ENCODE measurements at regions not wholly inside any gene's neighbourhood (a gene's known extent, or its start where the extent isn't known, plus 50 kb on each side); places are given as distances from the start of the nearest gene placed in this dataset.

DNA sequence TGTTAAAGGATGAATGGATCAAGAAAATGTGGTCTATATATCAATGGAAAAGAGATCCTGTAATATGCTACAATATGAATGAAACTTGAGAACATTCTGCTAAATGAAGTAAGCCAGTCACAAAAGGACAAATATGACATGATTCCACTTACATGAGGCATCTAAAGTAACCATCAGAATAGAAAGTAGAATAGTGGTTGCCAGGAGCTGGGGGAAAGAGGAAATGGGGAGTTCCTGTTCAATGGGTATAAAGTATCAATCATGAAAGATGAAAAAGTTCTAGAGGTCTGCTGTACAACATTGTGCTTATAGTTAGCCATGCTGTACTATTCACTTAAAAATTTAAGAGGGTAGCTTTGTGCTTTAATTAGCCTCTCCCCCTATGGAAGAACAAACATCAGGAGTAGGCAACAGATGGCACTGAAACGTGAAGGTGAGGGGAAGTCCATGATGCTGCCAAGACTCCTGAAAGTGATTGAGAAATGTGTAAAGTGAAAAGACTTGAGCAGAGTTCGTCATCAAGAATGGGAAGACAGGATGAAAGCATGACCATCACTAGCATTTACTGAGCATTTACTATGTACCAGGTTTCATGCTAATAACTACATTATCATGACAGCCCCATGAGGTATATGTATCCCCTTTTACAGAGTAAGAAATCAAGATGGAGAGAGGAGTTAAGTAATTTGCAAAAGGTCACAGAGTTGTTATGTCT lies 167.2 kb downstream of the CYB561 start:
- Mint-ChIP-seq H3K27ac (no peak overlapping the region), H3K27me3 (ENCODE audit: insufficient read depth, low read depth, poor library complexity) (no peaks in the 10 kb centered on the region), H3K4me1 (peaks cover 3% of the 10 kb centered on the region; the same call in 1 of the 3 replicates), H3K36me3 (ENCODE audit: low read depth) (no peaks in the 10 kb centered on the region), H3K4me3 (no peak overlapping the region), H3K9me3 (peaks cover 3% of the 10 kb centered on the region; the same call in 1 of the 3 replicates)
- Histone ChIP-seq H3F3A (replicated peaks; ENCODE audit: low read depth) (no peaks in the 10 kb centered on the region), H3K36me3 (ENCODE audit: insufficient read depth) (no peaks in the 10 kb centered on the region), H3K4me2 (no peak overlapping the region), H3K9me2 (ENCODE audit: insufficient read depth) (no peaks in the 10 kb centered on the region), H3K27ac (ENCODE audit: low read depth) (no peak overlapping the region), H3K4me3 (no peak overlapping the region), H3K27me3 (ENCODE audit: insufficient read depth) (no peaks in the 10 kb centered on the region), H3K4me1 (ENCODE audit: insufficient read depth) (no peaks in the 10 kb centered on the region), H2AFZ (no peak overlapping the region), H4K20me1 (replicated peaks; ENCODE audit: insufficient read depth) (no peaks in the 10 kb centered on the region), H3K79me2 (replicated peaks; ENCODE audit: insufficient read depth) (no peaks in the 10 kb centered on the region)
- ATAC-seq (no peak), DNase-seq (ENCODE audit: low spot score) (no peak)
- TF ChIP-seq, protein P1, sequence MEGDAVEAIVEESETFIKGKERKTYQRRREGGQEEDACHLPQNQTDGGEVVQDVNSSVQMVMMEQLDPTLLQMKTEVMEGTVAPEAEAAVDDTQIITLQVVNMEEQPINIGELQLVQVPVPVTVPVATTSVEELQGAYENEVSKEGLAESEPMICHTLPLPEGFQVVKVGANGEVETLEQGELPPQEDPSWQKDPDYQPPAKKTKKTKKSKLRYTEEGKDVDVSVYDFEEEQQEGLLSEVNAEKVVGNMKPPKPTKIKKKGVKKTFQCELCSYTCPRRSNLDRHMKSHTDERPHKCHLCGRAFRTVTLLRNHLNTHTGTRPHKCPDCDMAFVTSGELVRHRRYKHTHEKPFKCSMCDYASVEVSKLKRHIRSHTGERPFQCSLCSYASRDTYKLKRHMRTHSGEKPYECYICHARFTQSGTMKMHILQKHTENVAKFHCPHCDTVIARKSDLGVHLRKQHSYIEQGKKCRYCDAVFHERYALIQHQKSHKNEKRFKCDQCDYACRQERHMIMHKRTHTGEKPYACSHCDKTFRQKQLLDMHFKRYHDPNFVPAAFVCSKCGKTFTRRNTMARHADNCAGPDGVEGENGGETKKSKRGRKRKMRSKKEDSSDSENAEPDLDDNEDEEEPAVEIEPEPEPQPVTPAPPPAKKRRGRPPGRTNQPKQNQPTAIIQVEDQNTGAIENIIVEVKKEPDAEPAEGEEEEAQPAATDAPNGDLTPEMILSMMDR (conservative IDR thresholded peaks at IDR 0.05; ENCODE audit: low read depth in 2 of 2): no peak
- TF ChIP-seq POLR2AphosphoS5 (IDR thresholded peaks at IDR 0.05; ENCODE audit: low read depth) (no peak), STAT1 (IDR thresholded peaks at IDR 0.05; ENCODE audit: unreplicated experiment) (no peak), ZNF331 (CRISPR knock-in tag; IDR thresholded peaks at IDR 0.05; ENCODE audit: low read depth) (no peak)

GRCh38 chr17:63279498-63280230 lies 166.4 kb downstream of the CYB561 start:
- Histone ChIP-seq H3F3A (replicated peaks; ENCODE audit: low read depth) (no peaks in the 10 kb centered on the region), H3K4me3 (no peak overlapping the region), H3K36me3 (ENCODE audit: insufficient read depth) (no peaks in the 10 kb centered on the region), H2AFZ (no peak overlapping the region), H4K20me1 (replicated peaks; ENCODE audit: insufficient read depth) (no peaks in the 10 kb centered on the region), H3K79me2 (replicated peaks; ENCODE audit: insufficient read depth) (no peaks in the 10 kb centered on the region), H3K27ac (ENCODE audit: low read depth) (no peak overlapping the region), H3K27me3 (ENCODE audit: insufficient read depth) (no peaks in the 10 kb centered on the region), H3K4me2 (no peak overlapping the region), H3K4me1 (ENCODE audit: insufficient read depth) (no peaks in the 10 kb centered on the region), H3K9me2 (ENCODE audit: insufficient read depth) (no peaks in the 10 kb centered on the region)
- H3K27ac Mint-ChIP-seq: no peak overlapping the region
- H3K27me3 Mint-ChIP-seq (ENCODE audit: insufficient read depth, low read depth, poor library complexity): no peaks in the 10 kb centered on the region
- ATAC-seq (no peak), DNase-seq (ENCODE audit: low spot score) (no peak)
- H3K9me3 Mint-ChIP-seq: peaks cover 6% of the 10 kb centered on the region; the same call in 1 of the 3 replicates
- H3K4me3 Mint-ChIP-seq: no peak overlapping the region
- TF ChIP-seq EZH2phosphoT487 (IDR thresholded peaks at IDR 0.05; ENCODE audit: unreplicated experiment) (no peak), ZNF331 (CRISPR knock-in tag; IDR thresholded peaks at IDR 0.05; ENCODE audit: low read depth) (no peak), JUNB (IDR thresholded peaks at IDR 0.05; ENCODE audit: unreplicated experiment) (no peak), REST (IDR thresholded peaks at IDR 0.05; ENCODE audit: unreplicated experiment) (no peak), EZH2 (IDR thresholded peaks at IDR 0.05; ENCODE audit: low read depth, unreplicated experiment) (no peak)
- TF ChIP-seq, protein P1 (conservative IDR thresholded peaks at IDR 0.05; ENCODE audit: low read depth in 2 of 2): no peak
- TF ChIP-seq, protein P2, sequence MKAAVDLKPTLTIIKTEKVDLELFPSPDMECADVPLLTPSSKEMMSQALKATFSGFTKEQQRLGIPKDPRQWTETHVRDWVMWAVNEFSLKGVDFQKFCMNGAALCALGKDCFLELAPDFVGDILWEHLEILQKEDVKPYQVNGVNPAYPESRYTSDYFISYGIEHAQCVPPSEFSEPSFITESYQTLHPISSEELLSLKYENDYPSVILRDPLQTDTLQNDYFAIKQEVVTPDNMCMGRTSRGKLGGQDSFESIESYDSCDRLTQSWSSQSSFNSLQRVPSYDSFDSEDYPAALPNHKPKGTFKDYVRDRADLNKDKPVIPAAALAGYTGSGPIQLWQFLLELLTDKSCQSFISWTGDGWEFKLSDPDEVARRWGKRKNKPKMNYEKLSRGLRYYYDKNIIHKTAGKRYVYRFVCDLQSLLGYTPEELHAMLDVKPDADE (IDR thresholded peaks at IDR 0.05): no peak
- H3K36me3 Mint-ChIP-seq (ENCODE audit: low read depth): no peaks in the 10 kb centered on the region
- peaks cover 3% of the 10 kb centered on the region; the same call in 1 of the 3 replicates for H3K4me1 Mint-ChIP-seq
